ENCODE measurements at regions not wholly inside any gene's neighbourhood (a gene's known extent, or its start where the extent isn't known, plus 50 kb on each side); places are given as distances from the start of the nearest gene placed in this dataset.

DNA sequence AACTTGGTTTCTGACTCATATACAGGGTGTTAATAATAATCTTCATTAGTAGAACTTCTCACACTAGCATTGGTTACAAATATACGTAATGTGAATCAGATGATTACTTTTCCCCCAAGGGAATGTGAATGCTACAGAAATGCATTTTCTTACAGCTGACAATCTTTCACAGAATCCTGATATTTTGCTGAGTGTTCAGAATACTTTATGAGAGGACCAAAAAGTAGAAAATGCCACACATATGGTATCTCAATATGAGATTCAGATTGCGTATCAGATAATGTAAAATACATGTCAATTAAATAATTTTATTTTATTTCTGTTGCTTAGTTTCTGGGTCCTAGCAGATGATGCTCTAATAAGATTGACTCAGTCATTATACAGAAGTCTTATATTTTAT lies 979.9 kb upstream of the GBE1 start:
- TF ChIP-seq, protein P1, sequence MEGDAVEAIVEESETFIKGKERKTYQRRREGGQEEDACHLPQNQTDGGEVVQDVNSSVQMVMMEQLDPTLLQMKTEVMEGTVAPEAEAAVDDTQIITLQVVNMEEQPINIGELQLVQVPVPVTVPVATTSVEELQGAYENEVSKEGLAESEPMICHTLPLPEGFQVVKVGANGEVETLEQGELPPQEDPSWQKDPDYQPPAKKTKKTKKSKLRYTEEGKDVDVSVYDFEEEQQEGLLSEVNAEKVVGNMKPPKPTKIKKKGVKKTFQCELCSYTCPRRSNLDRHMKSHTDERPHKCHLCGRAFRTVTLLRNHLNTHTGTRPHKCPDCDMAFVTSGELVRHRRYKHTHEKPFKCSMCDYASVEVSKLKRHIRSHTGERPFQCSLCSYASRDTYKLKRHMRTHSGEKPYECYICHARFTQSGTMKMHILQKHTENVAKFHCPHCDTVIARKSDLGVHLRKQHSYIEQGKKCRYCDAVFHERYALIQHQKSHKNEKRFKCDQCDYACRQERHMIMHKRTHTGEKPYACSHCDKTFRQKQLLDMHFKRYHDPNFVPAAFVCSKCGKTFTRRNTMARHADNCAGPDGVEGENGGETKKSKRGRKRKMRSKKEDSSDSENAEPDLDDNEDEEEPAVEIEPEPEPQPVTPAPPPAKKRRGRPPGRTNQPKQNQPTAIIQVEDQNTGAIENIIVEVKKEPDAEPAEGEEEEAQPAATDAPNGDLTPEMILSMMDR (IDR thresholded peaks at IDR 0.05; ENCODE audit: insufficient read depth, low read length, poor library complexity, severe bottlenecking) = no peak
- no peak for TF ChIP-seq EZH2phosphoT487 (conservative IDR thresholded peaks at IDR 0.05; ENCODE audit: low read length)

Data from SU-DHL-6 (cell line).